ENCODE measurements at regions not wholly inside any gene's neighbourhood (a gene's known extent, or its start where the extent isn't known, plus 50 kb on each side); places are given as distances from the start of the nearest gene placed in this dataset.
"Not testable (repeated sequence)": the region's sequence is repeated elsewhere in the genome, so short reads cannot be mapped to it uniquely, and the experiment has no call there.

DNA sequence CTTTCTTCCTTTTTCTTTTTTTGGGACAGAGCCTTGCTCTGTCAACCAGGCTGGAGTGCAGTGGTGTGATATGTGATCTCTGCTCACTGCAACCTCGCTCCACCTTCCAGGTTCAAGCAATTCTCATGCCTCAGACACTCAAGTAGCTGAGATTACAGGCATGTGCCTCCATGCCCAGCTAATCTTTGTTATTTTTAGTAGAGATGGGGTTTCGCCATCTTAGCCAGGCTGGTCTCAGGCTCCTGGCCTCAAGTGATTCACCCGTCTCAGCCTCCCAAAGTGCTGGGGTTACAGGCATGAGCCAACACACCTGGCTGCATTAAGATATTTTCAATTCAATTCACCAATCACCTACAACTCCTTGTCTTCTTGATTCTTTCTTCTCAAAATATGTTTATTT is 1046.5 kb downstream of the GALC start:
- DNase-seq = no peak

DNA sequence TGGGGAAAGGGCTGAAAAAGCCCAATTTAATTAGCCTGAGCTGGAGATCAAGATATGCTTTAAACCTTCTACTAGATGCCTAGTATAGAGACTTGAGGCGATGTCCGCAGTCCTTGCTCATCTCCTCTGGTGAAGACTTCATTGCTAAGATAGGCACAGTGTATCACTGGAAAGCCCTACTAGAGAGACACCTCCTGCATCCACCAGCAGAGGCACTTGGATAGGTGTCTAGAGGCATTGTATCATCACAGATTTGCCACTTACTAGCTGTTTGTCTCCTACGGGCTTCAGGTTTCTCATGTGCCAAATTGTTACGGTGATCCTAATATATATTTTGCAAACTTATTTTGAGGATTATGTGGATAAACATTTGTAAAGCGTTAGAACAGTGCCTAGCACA is 1048.5 kb downstream of the GALC start:
- no peak for DNase-seq

DNA sequence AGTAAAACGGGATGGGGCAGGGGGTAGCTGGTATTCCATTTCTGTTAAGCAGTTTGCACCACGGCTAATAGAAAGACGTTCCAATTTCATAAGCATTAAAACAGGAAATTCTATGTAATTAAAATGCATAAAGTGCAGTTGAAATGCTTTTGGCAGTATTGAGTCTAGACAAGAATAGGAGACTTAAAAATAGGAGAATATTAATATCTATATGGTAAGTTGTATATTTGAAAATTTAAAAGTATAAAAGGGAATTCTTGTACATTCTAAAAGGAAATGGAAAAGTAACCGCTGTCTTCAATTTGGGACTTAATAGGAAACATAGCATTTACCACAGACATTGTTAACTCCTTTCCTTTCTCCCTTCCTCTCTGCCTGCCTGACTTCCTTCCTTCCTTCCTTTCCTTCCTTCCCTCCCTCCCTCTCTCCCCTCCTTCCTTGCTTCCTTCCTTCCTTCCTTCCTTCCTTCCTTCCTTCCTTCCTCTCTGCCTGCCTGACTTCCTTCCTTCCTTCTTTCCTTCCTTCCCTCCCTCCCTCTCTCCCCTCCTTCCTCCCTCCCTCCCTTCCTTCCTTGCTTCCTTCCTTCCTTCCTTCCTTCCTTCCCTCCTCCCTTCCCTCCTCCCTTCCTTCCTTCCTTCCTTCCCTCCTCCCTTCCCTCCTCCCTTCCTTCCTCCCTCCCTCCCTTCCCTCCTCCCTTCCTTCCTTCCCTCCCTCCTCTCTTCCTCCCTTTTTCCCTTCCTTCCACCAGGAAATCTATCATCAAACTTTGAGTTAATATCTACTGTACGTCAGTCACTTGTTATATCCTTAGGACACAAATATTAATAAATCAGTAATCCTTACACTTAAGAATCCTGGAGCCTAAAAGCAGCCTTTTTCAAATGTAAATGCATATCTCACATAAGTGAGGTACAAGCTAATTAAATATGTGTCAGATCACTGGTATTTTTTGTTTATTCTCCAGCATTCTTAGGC is 1049.3 kb downstream of the GALC start:
- no peak for DNase-seq

DNA sequence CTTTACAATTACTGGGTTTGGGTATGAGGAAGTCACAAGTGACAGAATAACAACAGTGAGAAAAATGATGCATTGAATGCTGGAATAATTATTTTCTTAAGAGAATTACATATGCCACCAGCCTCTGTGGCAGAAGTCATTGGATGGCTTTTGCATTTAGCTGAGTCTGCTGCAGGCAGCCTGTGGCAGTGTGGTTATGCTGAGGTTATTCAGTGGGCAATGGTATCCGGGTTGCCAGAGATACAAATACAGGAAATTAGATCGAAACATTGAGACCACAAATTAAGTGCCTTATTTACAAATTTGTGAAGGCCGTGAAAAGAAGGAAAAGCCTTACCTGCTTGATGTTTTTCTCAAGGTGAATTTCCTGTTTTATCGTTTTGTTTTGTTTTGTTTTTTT is 1050.0 kb downstream of the GALC start:
- DNase-seq = no peak

DNA sequence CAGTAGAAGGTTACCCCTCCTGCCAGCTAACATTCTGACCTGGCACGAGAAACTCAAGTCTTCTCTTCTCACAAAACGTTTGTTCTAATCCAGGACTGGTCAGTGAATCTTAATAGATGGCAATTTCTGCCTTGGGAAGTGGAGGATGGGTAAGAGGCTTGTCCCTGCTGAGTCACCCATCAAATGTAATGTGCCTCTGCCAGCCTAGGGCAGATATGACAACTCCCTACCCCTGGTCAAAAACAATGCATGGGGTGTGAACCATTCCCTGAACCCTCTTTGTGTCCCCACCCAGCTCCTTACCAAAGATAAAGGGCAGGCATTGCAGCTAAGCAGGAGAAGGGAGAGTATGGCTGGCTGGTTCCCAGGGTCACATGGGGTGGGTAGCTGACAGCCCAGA is 1052.9 kb downstream of the GALC start:
- DNase-seq = no peak

DNA sequence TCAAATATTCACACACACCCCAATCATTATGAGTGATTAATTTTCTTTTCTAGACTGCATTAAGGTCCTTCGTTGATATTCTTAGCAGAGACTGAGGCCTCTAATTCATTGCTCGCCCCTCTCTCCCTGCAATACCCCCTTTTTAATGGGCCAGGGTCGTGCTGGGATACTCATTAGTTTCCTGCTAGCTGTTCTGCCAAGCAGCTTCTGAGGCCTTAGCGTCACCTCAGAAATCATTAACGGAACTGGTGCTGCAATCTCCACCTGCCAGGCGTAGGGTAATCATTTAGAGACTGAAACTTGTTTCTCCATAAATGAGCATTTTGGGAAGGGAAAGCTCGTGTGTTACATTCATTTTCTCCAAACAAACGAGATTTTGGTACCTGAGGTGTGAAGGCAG is 1054.7 kb downstream of the GALC start:
- DNase-seq = no peak

DNA sequence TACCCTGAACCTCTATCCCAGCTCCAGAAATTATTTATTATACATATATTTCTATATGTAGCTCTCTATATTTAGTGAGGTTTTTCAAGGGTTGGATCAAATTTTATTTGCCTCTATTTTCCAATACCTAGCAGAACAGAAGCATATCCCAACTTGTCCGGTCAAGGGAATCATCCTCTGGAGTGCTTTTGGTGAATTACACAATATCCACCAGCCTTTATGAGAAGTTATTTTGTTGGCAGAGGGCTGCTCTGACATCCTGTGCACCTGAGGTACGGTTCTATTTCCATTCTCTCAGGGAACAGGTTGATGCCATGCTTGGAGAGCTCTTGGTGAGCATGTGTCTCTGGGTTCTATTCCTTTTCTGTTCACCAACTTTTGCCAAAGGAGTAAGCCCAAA is 1056.4 kb downstream of the GALC start:
- no peak for DNase-seq

DNA sequence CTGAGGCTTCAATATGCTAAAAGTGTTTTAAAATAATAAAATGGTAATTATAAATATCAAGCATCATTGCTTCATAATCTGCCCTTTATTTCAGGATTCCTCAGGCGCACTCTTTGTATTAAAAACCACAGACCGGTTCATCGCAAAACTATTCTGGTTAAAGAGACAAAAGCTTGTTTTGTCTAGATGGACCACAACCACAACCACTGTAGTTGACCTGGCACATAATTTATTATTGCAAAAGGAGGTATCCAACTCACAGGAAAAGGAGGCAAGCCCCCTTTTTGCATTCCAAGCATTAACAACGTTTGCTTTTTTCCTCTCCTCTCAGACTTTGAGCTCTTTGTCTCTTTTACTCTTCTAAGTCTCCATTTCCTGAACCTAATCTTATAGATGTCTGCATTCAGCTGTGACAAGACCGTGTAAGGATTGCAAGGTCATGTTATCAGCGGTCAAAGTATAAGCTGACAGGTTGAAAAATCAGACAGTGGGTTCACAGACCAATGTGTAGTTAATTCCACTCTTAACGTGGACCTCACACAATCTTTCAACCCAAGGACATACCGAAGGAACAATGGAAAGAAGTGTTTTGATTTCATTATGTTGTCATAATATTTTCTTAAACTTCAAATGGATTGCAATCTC is 1057.6 kb downstream of the GALC start:
- DNase-seq = no peak

DNA sequence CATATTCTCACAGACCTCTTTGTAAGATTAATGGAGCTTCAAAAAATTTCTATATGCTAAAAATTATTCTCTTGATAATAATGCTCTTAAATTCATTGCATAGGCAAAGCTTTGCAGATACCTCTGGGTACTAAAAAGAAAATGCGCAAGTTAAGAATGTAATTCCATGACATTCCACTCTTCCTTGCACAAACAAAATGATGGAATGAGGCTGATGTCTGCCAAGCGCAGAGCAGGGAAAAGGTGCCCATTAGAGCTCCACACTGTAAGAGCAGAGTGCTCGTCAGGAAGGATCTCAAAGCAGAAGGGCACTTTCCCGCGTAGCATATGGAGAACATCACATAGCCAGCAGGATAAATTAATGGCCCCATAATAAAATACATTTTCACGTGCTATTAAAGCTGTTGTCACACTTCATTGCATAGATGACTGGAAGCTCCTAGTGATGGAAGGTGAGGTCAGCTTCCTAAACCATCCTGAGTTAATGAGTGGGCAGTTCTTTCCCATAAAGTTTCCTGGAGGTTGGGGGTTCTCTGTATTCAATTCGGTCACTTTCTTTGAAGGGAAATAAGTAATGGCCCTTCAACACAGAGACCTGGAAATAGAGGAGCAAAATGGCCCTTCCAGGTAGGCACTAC is 1058.9 kb downstream of the GALC start:
- no peak for DNase-seq

DNA sequence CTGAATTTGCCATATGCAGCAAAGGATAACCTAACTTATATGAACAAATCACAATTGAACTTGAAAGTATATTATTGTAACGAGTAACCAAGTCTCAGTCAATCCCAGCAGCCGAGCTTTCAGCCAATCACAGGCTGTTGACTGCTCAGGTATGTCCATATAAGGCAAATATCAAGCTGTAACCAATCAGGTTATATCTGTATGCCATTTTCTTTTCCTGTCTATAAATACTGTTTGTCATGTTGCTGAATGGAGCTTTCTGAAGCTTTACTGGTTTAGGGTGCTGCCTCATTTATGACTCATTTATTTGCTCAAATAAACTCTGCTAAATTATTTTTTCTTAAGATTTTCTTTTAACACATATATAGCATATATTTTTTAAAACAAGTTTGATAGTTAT is 1059.5 kb downstream of the GALC start:
- no peak for DNase-seq

DNA sequence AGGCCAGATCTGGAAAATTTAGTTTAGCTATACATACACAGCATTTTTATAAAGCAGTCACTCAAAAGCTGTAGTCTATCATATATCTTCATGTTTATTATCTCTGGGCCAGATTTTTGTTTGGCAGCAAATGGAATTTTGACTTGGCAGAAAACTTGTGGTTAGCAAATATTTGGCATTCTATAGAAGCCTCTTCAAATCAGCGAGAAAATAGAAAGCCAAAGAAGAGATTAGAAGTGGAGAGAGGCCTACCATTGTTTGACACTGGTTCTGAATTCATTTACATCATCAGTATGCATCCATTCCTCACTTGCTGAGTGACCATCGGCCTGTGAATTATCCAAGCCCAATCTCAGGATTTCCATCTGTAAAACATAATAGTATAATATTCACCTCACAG is 1077.6 kb downstream of the GALC start:
- no peak for DNase-seq

DNA sequence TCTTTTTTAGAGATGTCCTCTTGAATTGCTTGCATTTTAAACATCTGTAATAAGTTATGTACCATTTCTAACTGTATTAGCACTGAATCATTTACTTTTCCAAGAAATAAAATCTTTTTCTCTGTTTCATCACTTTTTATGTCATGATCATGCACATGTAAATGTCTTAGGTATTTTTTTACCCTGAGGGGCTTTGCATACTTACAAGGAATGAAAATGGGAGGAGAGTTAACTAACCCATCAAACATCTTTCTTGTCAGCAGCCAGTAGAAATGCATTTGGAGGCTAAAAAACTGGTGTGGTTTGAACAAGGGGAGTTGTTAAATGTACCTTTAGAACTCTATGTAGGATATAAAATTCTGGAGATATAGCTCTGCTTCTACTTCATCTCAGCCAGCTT is 1080.3 kb downstream of the GALC start:
- no peak for DNase-seq

DNA sequence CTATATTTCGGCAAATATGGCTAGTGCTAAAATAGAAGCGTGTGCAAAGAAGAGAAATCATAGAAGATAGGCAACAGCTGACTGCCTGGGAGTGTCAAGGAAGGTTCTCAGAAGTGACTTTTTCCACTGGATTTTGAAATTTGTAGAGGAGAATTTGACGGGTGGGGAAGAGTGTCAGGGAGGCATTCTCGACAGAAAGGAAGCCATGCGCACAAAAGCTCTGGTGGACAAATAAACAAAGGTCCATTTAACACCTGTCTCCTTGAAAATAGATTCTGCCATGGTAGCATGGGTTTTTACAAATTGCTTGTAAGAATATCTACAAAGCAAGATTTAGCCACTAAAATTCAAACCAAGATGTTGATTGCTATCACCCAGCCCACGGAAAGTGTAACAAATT is 1081.5 kb downstream of the GALC start:
- DNase-seq = no peak

DNA sequence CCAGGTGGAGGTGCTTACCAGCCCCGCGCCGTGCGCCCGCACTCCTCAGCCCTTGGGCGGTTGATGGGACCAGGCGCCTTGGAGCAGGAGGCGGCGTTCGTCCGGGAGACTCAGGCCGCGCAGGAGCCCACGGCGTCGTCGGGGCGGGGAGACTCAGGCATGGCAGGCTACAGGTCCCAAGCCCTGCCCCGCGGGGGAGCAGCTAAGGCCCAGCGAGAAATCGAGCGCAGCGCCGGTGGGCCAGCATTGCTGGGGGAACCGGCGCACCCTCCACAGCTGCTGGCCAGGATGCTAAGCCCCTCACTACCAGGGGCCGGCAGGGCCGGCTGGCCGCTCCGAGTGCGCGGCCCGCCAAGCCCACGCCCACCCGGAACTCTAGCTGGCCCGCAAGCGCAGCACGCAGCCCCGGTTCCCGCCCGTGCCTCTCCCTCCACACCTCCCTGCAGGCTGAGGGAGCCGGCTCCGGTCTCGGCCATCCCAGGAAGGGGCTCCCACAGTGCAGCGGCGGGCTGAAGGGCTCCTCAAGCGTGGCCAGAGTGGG is 1087.5 kb downstream of the GALC start:
- DNase-seq = not testable (repeated sequence)

DNA sequence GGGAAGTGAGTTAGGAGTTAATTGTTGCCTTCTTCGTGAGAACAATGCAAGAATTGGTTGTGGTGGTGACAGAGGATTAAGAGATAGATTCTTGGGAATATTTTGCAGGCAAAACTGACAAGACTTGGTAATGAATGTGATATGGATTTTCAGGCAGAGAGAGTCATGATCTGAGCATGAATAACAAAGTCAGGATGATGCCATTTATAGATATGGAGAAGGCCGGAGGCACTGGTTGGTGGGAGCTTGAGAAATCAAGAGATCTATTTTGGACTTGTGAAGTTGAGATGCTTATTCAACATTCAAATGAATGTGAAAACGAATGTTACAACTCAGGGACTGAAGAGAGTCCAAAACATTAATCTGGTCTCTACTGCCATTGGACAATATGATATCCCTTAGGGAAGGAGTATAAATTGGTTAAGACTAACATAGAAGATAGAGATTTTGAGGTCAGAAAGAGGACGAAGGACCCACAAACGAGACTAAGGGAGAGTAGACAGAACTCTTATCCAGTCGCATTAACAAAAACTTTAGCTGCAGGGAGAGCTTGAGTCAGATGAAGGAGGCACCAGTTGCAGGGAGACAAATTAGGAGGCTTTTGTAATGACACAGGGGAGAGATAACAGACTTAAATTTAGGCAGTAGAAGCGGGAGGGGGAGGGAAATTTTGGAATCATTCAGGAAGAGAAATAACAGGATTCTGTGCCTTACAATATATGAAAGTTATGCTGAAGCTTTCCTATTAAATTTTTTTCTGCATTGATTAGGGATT is 1090.6 kb downstream of the GALC start:
- no peak for DNase-seq

DNA sequence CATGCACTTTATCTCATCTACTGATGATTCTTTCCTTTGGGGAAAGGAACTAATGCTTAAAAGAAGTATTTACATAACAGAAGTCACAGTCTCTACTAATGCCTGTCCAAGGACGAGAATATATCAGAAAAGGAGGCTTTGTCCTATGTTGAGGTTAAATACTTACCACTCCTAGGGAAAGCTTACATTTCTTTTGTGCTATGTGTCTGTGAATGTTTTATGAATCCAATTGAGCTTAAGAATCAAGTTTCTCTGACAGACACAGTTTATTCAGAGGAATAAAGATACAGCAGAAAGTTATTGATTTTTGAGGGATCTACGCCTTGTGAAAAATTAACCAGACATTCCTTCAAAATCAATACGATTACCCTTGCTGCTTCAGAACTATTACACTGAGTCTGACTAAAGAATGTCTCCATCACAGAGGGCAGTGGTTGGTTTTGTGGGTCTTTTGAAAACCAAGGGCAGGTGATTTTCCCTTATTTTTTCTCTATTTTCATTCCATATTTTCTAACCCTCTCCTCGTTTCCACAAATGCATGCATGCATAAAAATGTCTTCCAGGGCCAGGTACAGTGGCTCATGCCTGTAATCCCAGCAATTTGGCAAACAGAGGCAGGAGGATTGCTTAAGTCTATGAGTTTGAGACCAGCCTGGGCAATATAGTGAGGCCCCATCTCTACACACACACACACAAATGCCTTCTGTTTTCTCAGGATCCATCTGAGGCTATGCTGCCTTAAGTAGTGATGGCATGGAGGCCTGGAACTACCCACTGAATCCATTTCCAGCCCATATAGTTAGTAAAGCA is 1095.1 kb downstream of the GALC start:
- DNase-seq = no peak

DNA sequence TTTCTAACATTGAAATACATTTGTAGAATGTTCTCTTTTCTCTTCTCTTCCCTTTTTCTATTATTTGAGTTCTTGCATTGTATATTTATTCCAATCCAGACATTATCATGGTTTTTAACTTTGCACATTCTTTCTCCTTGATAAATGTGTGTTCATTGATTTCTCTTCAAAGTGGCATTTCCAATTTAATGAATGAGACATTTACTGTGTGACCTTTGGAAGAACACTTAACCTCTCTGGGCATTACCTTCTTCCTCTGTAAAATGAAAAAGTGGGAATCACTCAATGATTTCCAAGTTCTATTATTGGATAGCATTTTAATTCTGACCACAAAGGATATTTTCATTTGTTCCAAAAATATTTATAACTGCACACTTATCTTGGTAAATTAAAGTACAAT is 1095.8 kb downstream of the GALC start:
- DNase-seq = no peak

DNA sequence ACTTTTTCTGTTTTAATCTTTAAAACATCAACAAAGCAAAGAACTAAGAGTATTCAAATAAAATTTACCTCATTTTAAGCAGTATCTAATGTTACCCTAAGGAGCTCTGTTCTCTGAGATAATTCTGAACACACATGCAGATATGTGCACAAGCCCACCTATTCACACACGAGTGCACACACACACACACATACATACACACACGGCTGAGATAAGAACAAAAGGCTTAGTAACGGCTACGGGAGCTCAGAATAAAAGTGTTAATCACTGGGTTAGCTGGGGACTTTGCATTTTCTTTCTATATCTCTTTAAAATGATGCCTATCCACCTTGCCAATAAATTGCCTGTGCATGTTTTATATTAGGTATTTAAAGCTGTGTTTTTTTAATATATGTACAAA is 1096.3 kb downstream of the GALC start:
- DNase-seq = no peak

DNA sequence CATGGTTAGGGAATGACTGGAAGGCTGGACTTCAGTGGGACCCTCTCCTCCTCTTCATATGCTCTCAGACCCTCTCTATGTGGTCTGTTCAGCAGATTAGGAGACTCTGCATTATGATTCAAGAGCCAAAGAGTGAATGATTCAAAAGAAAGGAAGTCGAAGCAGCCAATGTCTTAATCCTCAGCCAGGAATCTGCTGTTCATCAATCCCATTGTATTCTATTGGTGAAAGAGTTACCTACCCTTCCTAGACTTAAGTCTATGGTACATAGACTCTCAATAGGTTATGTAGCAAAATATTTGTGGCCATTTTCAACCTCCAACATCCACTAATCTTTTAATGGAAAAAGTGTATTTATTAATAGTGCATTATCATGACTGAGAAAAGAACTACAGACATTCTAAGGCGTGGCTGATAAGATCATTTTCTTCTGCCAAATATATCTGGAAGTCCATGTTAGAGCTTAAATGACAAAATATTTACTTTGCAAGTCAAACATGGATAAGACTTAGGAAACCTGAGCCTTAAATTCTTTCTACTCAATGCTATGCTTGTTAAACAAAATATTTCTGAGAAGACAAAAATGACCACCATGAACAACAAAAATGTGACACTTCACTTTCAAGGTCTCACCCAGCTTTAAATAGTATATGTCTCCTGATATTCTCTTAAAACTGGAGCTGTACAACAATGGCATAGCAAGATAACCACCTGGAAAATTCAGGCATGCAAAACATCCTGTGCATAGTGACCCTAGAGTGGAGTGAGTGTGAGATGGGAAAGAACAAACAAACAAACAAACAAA is 1100.6 kb downstream of the GALC start:
- DNase-seq = no peak

DNA sequence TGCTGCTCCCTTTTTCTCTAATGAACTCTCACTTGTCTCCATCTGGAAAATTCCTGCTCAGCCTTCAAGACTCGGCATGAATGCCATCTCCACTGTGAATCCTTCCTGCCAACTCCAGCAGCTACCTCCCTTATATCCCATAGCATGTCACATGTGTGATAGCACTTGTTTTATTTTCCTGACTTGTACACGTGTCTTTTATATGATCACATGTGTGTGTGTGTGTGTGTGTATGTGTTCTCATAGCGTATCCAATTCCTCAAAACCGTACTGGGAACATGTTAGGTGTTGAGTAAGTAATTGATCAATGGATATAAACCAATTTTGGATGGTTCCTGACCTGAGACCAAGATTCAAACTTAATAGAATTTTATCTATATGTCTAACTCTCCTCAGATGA is 1107.7 kb downstream of the GALC start:
- no peak for DNase-seq

DNA sequence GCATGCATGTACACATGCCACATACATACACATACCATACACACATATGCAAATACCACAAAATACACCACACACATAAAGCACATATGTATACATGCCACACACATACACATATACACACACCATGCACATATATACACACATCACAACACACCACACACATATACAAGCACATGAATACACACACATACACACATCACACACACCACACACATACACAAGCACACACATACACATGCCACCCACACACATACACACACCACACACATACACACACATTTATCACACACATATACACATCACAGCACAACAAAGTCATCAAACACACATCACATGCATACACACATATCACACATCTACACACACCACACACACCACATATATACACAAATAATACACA is 1108.5 kb downstream of the GALC start:
- DNase-seq = no peak
